ENCODE measurements at regions not wholly inside any gene's neighbourhood (a gene's known extent, or its start where the extent isn't known, plus 50 kb on each side); places are given as distances from the start of the nearest gene placed in this dataset.
A peak's percentile ranks its signal among the peaks of the same experiment; 100 is the strongest.
"Not testable (repeated sequence)": the region's sequence is repeated elsewhere in the genome, so short reads cannot be mapped to it uniquely, and the experiment has no call there.

DNA sequence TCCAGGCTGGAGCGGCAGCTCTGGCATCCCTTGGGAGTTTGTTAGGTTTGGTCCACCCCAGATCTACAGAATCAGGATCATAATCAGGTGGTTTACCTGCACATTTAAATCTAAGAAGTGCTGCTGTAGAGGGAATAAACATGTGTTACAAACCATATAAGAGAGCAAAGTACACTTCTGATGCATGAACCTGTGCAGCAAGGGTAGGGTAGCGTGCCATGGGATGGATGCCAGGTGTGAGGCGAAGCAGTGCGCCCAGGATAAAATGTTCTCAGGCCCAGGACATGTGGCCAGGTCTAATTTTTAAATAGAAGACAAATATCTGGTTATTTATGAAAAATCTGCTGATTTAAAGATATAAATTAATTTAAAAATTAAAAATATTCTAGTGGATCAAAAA, 308.8 kb upstream of the USP24 start:
- DNase-seq (ENCODE audit: low read depth in 1 of 2, low spot score in 2 of 2): no peak
- H3K27ac ChIP-seq: no peak overlapping the region
- H3K36me3 ChIP-seq: no peaks in the 10 kb centered on the region
- H3K4me1 ChIP-seq (replicated peaks): no peaks in the 10 kb centered on the region
- no peaks in the 10 kb centered on the region for H3K9me3 ChIP-seq (replicated peaks)
- H3K4me3 ChIP-seq: no peak overlapping the region
- no peaks in the 10 kb centered on the region for H3K27me3 ChIP-seq (replicated peaks)

DNA sequence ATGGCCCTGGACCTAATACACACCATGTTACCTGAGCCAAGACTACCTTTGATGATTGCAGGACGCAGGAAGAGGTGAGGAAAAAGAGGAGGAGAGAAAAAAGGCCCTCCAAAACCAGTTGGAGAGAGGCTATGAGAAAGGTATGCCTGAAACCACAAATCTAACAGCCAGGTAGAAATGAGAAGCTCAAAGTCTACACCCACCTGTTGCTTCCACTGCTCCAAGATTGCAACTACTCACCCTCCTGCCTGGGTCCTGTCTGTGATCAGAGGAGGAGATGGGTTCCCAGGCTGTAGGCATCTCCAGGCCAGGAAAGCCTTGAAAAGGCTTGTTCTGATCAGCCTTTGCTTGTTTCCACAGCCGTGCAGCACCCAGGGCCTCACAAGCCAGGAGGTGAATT, 307.8 kb upstream of the USP24 start:
- no peaks in the 10 kb centered on the region for H3K27me3 ChIP-seq (replicated peaks)
- no peaks in the 10 kb centered on the region for H3K36me3 ChIP-seq
- H3K9me3 ChIP-seq (replicated peaks): no peaks in the 10 kb centered on the region
- no peak overlapping the region for H3K27ac ChIP-seq
- no peak for DNase-seq (ENCODE audit: low read depth in 1 of 2, low spot score in 2 of 2)
- no peak overlapping the region for H3K4me3 ChIP-seq
- H3K4me1 ChIP-seq (replicated peaks): no peaks in the 10 kb centered on the region

DNA sequence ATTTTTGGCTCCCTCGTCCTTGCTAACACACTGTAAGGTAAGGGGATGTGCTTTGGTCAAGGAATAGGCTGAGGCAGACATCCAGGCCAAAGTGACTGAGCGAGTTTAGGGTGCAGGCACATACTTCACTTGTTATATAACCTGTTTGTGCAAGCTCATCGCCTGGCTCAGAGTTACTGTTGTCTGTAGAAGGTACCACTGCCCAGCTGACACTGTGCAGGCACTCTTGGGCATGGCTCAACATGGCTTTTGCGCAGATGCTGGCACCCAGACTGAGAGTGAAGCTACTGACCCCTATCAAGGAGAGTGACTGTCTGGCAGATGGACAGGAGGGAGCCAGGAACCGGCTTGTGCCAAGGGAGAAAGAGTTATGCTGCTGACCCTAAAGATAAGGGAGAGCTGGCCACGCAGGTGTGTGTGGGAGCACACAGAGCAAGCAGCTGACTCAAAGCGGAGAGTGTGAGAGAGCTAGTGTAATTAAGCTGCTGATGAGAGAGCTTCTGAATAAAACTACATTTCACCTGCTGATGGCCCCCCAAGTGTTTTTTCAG, 307.3 kb upstream of the USP24 start:
- Histone ChIP-seq H3K4me1 (replicated peaks) (no peaks in the 10 kb centered on the region), H3K4me3 (no peak overlapping the region), H3K27me3 (replicated peaks) (no peaks in the 10 kb centered on the region), H3K9me3 (replicated peaks) (no peaks in the 10 kb centered on the region), H3K36me3 (no peaks in the 10 kb centered on the region), H3K27ac (no peak overlapping the region)
- no peak for DNase-seq (ENCODE audit: low read depth in 1 of 2, low spot score in 2 of 2)

DNA sequence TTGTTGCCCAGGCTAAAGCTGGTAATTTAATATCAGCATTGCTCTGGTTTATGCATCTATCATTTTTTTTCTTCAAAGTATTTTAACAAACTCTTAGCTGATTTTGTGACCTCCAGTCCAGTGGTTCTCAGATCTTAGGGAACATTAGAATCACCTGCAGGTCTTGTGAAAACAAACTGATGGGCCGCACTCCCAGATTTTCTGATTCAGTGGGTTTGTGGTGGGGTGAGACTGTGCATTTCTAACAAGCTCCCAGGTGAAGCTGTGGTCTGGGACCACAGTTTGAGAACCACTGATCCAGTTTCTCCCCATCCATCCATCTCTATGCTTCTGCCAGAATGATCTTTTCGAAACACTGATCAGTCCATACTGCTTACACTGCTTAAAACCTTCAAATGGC, 305.7 kb upstream of the USP24 start:
- Histone ChIP-seq H3K27ac (no peak overlapping the region), H3K36me3 (no peaks in the 10 kb centered on the region), H3K4me1 (replicated peaks) (no peaks in the 10 kb centered on the region), H3K4me3 (no peak overlapping the region), H3K9me3 (replicated peaks) (no peaks in the 10 kb centered on the region), H3K27me3 (replicated peaks) (no peaks in the 10 kb centered on the region)
- DNase-seq (ENCODE audit: low read depth in 1 of 2, low spot score in 2 of 2): no peak

DNA sequence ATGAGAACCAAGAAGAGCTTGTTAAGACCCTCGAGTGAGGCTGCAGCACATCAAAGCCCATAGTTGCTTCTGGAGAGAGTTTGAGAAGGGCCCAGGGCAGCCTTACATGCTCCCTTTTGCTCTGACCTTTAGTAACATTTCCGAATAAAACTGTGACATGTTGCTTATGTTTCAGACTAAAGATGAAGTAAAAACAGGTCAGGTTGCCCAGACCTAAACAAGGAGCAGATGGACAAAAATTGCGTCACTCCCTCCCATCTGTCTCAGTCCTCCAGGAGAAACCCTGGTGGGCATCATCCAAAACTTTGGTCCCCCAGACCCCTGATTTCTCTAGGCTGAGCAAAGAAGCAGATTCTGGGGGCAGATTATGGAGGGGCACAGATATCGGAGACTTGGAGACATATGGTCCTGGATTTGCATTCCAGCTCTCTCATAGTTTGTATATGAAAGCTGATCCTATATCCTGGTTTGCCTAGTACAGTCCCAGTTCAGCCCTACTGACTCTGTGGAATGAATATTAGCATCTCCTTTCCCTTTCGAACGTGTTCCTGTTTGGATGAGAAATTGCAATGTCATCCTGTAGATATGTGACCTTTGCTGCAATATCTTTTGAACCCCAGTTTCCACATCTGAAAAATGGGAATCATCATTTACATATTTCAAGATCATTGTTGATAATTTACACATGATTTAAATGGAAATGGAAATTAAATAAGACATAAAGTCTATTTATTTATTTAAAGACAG, 304.9 kb upstream of the USP24 start:
- no peak overlapping the region for H3K27ac ChIP-seq
- H3K36me3 ChIP-seq: no peaks in the 10 kb centered on the region
- no peaks in the 10 kb centered on the region for H3K27me3 ChIP-seq (replicated peaks)
- DNase-seq (ENCODE audit: low read depth in 1 of 2, low spot score in 2 of 2): no peak
- no peaks in the 10 kb centered on the region for H3K9me3 ChIP-seq (replicated peaks)
- H3K4me1 ChIP-seq (replicated peaks): no peaks in the 10 kb centered on the region
- no peak overlapping the region for H3K4me3 ChIP-seq

DNA sequence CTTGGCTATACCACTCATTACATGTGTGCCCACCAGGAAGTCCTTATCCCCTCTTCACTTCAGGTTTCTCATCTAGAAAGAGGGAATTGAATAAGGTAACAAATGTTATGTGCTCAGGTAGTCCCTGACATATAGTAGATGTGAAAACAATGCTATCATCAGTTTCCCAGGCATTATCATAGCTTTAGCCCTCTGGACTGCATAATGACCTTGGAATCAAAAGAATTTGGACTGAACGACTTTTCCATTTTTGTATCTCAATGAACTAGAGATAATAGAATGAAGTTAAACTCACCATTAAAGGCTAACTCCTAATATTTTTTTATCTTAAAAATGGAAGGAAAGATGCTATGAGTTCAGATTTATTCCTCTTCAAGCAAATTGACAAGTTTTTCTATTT, 304.1 kb upstream of the USP24 start:
- H3K9me3 ChIP-seq (replicated peaks): no peaks in the 10 kb centered on the region
- H3K4me1 ChIP-seq (replicated peaks): no peaks in the 10 kb centered on the region
- H3K4me3 ChIP-seq: no peak overlapping the region
- no peaks in the 10 kb centered on the region for H3K27me3 ChIP-seq (replicated peaks)
- H3K36me3 ChIP-seq: no peaks in the 10 kb centered on the region
- no peak for DNase-seq (ENCODE audit: low read depth in 1 of 2, low spot score in 2 of 2)
- H3K27ac ChIP-seq: no peak overlapping the region

DNA sequence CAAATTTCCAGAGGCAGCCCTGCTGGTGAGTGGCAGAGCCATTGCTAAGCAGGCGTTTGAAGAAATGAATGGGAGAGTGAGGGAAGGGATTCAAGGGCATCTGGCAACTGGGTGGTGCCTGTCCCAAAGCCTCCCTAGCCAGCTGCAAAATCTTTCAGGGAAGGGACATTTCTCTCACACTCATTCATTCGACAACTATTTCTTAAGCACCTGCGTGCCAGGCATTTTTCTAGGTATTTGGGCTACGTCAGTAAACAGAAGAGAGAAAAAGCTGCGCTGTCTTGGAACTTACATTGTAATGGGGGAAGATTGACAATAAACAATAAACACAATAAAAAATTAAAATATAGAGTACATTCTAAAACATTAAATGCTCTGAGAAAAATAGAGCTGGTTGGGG, 301.9 kb upstream of the USP24 start:
- no peak overlapping the region for H3K27ac ChIP-seq
- H3K4me1 ChIP-seq (replicated peaks): no peaks in the 10 kb centered on the region
- H3K36me3 ChIP-seq: no peaks in the 10 kb centered on the region
- no peak for DNase-seq (ENCODE audit: low read depth in 1 of 2, low spot score in 2 of 2)
- no peaks in the 10 kb centered on the region for H3K9me3 ChIP-seq (replicated peaks)
- no peak overlapping the region for H3K4me3 ChIP-seq
- no peaks in the 10 kb centered on the region for H3K27me3 ChIP-seq (replicated peaks)

DNA sequence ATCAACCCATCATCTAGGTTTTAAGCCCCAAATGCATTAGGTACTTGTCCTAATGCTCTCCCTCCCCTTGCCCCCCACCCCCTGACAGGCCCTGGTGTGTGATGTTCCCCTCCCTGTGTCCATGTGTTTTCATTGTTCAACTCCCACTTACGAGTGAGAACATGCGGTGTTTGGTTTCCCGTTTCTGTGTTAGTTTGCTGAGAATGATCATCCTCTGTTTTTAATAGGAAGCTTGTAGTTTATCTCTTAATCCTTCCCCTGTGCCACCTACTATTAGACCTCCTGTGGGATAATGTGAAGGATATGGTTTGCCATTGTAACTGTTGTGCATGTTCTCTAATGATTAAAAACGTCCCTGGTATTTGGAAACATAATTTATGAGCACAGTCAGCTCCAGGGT, 299.4 kb upstream of the USP24 start:
- H3K4me3 ChIP-seq; H3K9me3 ChIP-seq (replicated peaks); H3K36me3 ChIP-seq; DNase-seq (ENCODE audit: low read depth in 1 of 2, low spot score in 2 of 2); H3K27ac ChIP-seq; H3K27me3 ChIP-seq (replicated peaks); H3K4me1 ChIP-seq (replicated peaks): not testable (repeated sequence)

DNA sequence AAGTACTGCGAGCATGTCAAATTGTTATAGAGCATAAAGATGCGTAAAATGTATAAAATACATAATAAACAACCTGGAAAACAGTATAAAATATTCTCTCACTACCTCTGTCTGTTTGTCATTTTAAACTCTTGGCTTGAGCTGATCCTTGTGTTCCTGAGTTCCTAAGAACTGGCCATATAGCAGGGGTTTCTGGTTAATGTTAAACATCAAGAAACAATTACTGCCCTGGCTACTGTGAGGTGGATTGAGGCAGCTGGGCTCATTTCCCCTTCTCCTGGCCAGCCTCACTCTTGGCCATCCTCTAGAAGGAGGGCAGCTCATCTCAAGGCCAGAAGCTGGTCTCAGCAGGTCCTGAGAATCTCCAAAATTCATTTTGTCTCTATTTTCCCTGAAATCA, 297.3 kb upstream of the USP24 start:
- Histone ChIP-seq H3K27ac (no peak overlapping the region), H3K9me3 (replicated peaks) (no peaks in the 10 kb centered on the region), H3K27me3 (replicated peaks) (no peaks in the 10 kb centered on the region), H3K36me3 (no peaks in the 10 kb centered on the region), H3K4me3 (no peak overlapping the region), H3K4me1 (replicated peaks) (peaks cover 4% of the 10 kb centered on the region)
- no peak for DNase-seq (ENCODE audit: low read depth in 1 of 2, low spot score in 2 of 2)

DNA sequence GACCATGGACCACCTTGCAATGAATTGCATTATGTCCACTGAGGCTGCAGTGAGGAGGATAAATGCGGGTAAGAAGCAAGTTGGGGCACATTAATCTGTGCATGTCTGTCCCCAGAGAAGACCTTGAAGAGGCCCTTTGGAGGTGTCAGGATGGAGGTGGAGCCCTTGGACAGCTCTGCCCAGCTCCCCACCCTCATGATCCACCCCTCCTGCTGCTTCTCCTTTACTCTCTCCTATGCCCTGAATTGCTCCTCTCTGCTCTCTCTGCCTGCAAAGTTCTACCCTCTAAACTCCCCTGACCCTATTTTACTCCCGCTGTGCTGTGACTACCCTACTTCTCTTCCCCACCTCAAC, 292.4 kb upstream of the USP24 start:
- Histone ChIP-seq H3K36me3 (no peaks in the 10 kb centered on the region), H3K9me3 (replicated peaks) (no peaks in the 10 kb centered on the region), H3K4me1 (replicated peaks) (peaks cover 36% of the 10 kb centered on the region), H3K27me3 (replicated peaks) (no peaks in the 10 kb centered on the region), H3K4me3 (no peak overlapping the region), H3K27ac (peak overlapping the region; percentile 50; the same call in 1 of the 2 replicates)
- no peak for DNase-seq (ENCODE audit: low read depth in 1 of 2, low spot score in 2 of 2)

DNA sequence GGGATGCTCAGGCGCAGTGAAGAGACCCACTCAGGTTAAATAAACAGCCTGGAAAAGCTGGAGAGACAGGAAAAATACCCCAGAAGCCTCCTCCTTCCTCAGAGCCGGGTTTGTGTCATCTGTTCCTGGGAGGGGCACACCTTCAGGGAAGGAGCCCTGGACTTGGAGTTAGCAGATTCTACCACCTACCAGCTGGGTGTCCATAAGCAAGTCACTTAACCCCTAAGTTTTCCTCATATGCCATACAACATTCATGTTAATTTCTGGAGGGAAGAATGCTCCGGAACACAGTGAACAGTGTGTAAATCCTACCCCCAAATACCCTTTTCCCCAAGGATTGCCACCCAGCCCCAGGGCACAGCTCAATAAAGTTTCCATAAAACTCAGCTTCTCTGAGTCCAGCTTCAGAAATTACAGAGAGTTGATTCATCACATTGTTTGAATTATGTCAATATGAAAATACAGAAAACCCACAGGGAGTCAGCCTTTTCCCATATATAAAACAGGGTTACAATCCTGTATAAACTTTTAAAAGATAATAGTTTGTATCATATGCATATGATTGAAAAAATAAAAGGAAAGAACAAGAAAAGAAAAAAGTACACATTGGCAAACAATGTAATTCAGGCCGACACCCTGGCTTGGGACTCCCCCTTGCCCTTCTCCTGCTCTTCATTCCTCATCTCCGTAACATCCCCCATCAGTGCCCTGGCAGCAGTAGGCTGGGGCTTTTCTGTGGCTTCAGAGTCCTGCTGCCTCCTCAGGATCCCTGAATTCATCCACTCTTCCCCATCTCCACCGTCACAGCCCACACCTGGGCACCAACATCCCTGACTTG, 291.8 kb upstream of the USP24 start:
- no peaks in the 10 kb centered on the region for H3K36me3 ChIP-seq
- peak overlapping the region; percentile 50 for H3K27ac ChIP-seq
- H3K4me3 ChIP-seq: no peak overlapping the region
- H3K4me1 ChIP-seq (replicated peaks): peaks cover 36% of the 10 kb centered on the region
- peak; percentile 49 to 70 for DNase-seq (ENCODE audit: low read depth in 1 of 2, low spot score in 2 of 2)
- H3K27me3 ChIP-seq (replicated peaks): no peaks in the 10 kb centered on the region
- H3K9me3 ChIP-seq (replicated peaks): no peaks in the 10 kb centered on the region

DNA sequence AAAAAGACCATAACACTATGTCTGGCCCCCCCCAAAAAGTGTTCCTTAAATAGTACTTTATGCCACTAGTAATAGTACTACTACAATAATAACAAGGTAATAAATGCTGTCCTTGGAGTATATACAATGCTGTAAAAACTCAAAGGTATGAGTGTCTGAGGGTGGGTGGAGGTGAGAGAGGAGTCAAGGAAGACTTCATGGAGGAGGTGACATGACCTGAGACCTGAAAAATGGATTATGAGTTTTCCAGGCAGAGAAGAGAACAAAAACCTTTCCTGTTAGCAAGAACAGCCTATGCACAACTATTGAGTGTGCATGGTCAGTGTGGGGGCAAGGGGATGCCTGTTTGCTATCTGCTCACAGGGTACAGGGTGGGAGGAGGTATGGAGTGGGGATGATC, 290.2 kb upstream of the USP24 start:
- Histone ChIP-seq H3K36me3 (no peaks in the 10 kb centered on the region), H3K4me1 (replicated peaks) (peaks cover 36% of the 10 kb centered on the region), H3K27ac (no peak overlapping the region), H3K9me3 (replicated peaks) (no peaks in the 10 kb centered on the region), H3K27me3 (replicated peaks) (no peaks in the 10 kb centered on the region), H3K4me3 (no peak overlapping the region)
- no peak for DNase-seq (ENCODE audit: low read depth in 1 of 2, low spot score in 2 of 2)

DNA sequence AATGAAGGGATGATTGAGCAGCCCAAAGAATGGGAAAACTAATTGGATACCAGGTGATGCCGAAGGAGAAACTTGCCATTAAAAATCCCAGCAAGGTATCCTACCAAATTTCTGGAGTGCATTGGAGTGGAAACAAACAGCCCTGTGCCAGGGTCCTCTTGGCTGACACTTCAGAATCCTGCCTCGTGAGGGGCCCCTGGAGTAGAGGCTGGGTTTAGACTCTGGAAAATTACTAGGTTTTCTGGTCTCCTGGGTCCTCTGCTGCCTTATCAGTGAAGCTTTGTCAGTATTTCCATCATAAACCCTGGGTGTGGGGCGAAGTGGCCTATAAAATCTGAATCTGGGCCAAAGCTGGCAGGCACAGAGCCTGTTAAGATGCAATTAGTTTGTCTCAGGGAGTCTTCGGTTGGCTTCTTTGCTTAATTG, 289.2 kb upstream of the USP24 start:
- H3K4me1 ChIP-seq (replicated peaks): peaks cover 36% of the 10 kb centered on the region
- no peaks in the 10 kb centered on the region for H3K36me3 ChIP-seq
- H3K27me3 ChIP-seq (replicated peaks): no peaks in the 10 kb centered on the region
- no peak overlapping the region for H3K27ac ChIP-seq
- no peak overlapping the region for H3K4me3 ChIP-seq
- no peaks in the 10 kb centered on the region for H3K9me3 ChIP-seq (replicated peaks)
- no peak for DNase-seq (ENCODE audit: low read depth in 1 of 2, low spot score in 2 of 2)

DNA sequence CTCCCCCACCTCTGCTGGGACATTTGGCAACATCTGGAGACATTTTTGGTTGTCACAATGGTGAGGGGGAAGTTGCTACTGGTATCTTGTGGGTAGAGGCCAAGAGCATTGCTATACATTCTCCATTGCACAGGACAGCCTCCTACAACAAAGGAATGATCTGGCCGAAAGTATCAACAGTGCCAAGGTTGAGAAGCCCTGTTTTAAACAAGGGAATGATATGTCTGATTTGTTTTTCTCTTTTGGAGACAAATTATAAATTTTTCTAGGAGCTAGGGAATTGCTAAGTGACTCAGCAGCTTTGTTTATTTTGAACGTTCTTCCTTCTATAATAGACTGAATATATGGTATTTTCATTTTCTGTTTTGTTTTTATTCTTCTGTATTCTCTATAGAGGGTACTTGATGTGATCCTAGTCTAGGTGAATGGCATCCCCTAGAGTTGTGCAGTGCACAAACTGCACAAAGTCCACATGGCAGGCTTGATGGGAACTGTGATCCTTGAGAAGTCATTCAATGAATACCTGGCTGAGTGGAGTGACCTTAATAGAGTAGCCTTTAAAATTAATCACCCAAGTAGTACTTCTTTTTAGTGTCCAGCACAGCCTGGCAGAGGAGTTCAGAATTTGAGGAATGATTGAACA, 288.6 kb upstream of the USP24 start:
- Histone ChIP-seq H3K4me1 (replicated peaks) (peaks cover 36% of the 10 kb centered on the region), H3K9me3 (replicated peaks) (no peaks in the 10 kb centered on the region), H3K4me3 (no peak overlapping the region), H3K27ac (no peak overlapping the region), H3K36me3 (no peaks in the 10 kb centered on the region), H3K27me3 (replicated peaks) (no peaks in the 10 kb centered on the region)
- peak in 1 of 2 experiments; percentile 66 for DNase-seq (ENCODE audit: low read depth in 1 of 2, low spot score in 2 of 2)

All from SJSA1 (cell line).